H9 (cell line): ENCODE measurements at regions not wholly inside any gene's neighbourhood (a gene's known extent, or its start where the extent isn't known, plus 50 kb on each side); places are given as distances from the start of the nearest gene placed in this dataset.

Source experiments
- DNase-seq: peaks from one replicate; pipeline ENCODE4 v3.0.0-alpha.2; 2017
- H2AFZ ChIP-seq: one replicate; pipeline ENCODE4 v1.6.1; 2013; ENCODE audit warnings: mild to moderate bottlenecking, low read length, control low read depth, moderate library complexity
- H2AK5ac ChIP-seq: 2 replicates; pipeline ENCODE4 v1.6.1; 2013; ENCODE audit warnings: low read length, control low read depth, mixed read lengths; ENCODE audit not compliant: insufficient read length
- H2BK120ac ChIP-seq: one replicate; pipeline ENCODE4 v1.6.1; 2013; ENCODE audit warnings: low read depth, mild to moderate bottlenecking, low read length, control low read depth, inconsistent platforms; ENCODE audit not compliant: poor library complexity, severe bottlenecking
- H2BK12ac ChIP-seq: 2 replicates; pipeline ENCODE4 v1.6.1; 2013; ENCODE audit warnings: low read length, control low read depth, mixed read lengths, low read depth; ENCODE audit not compliant: insufficient read length
- H2BK15ac ChIP-seq: 2 replicates; pipeline ENCODE4 v1.6.1; 2013; ENCODE audit warnings: low read depth, low read length, control low read depth
- H2BK20ac ChIP-seq: one replicate; pipeline ENCODE4 v1.6.1; 2013; ENCODE audit warnings: low read depth, mild to moderate bottlenecking, low read length, control low read depth, inconsistent platforms; ENCODE audit not compliant: poor library complexity, severe bottlenecking
- H2BK5ac ChIP-seq: 2 replicates; pipeline ENCODE4 v1.6.1; 2013; ENCODE audit warnings: low read length, control low read depth, mixed read lengths; ENCODE audit not compliant: insufficient read length
- H3K14ac ChIP-seq: 2 replicates; pipeline ENCODE4 v1.6.1; 2013; ENCODE audit warnings: low read length, control low read depth; ENCODE audit not compliant: insufficient read depth
- H3K18ac ChIP-seq: 2 replicates; pipeline ENCODE4 v1.6.1; 2013; ENCODE audit warnings: low read depth, mild to moderate bottlenecking, mixed read lengths, low read length, control low read depth; ENCODE audit not compliant: insufficient read length
- H3K23ac ChIP-seq: 2 replicates; pipeline ENCODE4 v1.6.1; 2013; ENCODE audit warnings: low read length, control low read depth, mixed read lengths, low read depth; ENCODE audit not compliant: insufficient read length
- H3K23me2 ChIP-seq: 2 replicates; pipeline ENCODE4 v1.6.1; 2013; ENCODE audit warnings: low read depth, mild to moderate bottlenecking, mixed read lengths, low read length, control low read depth; ENCODE audit not compliant: insufficient read length, poor library complexity, severe bottlenecking
- H3K27ac ChIP-seq: 2 replicates; pipeline ENCODE4 v1.5.1; 2013; ENCODE audit warnings: low read length, control low read depth, mixed read lengths, low read depth; ENCODE audit not compliant: insufficient read length
- H3K27me3 ChIP-seq: 2 replicates; pipeline ENCODE4 v1.6.1; 2013; ENCODE audit warnings: low read length, control low read depth, inconsistent platforms; ENCODE audit not compliant: insufficient read depth
- H3K4ac ChIP-seq: 2 replicates; pipeline ENCODE4 v1.6.1; 2013; ENCODE audit warnings: low read depth, mild to moderate bottlenecking, control low read depth, inconsistent platforms, low read length, moderate library complexity
- H3K4me1 ChIP-seq: 2 replicates; pipeline ENCODE4 v1.6.1; 2013; ENCODE audit warnings: low read length, control low read depth, inconsistent platforms; ENCODE audit not compliant: insufficient read depth
- H3K4me2 ChIP-seq: 2 replicates; pipeline ENCODE4 v1.6.1; 2013; ENCODE audit warnings: low read length, control low read depth, mixed read lengths; ENCODE audit not compliant: insufficient read length, insufficient read depth
- H3K56ac ChIP-seq: 2 replicates; pipeline ENCODE4 v1.6.1; 2013; ENCODE audit warnings: low read depth, mild to moderate bottlenecking, mixed read lengths, low read length, control low read depth; ENCODE audit not compliant: insufficient read length
- H3K79me1 ChIP-seq: 2 replicates; pipeline ENCODE4 v1.6.1; 2013; ENCODE audit warnings: low read depth, mild to moderate bottlenecking, moderate library complexity, low read length, control low read depth, inconsistent platforms; ENCODE audit not compliant: insufficient read depth, poor library complexity, severe bottlenecking
- H3K79me2 ChIP-seq: 2 replicates; pipeline ENCODE4 v1.6.1; 2013; ENCODE audit warnings: low read length, control low read depth, inconsistent platforms; ENCODE audit not compliant: insufficient read depth
- H3K9ac ChIP-seq: 2 replicates; pipeline ENCODE4 v1.6.1; 2013; ENCODE audit warnings: low read length, control low read depth, mixed read lengths; ENCODE audit not compliant: insufficient read length; ENCODE audit errors: extremely low read depth
- H3K9me3 ChIP-seq: one replicate; pipeline ENCODE4 v1.6.1; 2013; ENCODE audit warnings: low read depth, low read length, inconsistent platforms; ENCODE audit not compliant: control insufficient read depth
- H3T11ph ChIP-seq: one replicate; pipeline ENCODE4 v1.6.1; 2013; ENCODE audit warnings: mild to moderate bottlenecking, low read length, control low read depth, inconsistent platforms
- H4K20me1 ChIP-seq: one replicate; pipeline ENCODE4 v1.6.1; 2013; ENCODE audit not compliant: control insufficient read depth, insufficient read length, insufficient read depth
- H4K5ac ChIP-seq: 2 replicates; pipeline ENCODE4 v1.6.1; 2013; ENCODE audit warnings: low read depth, mild to moderate bottlenecking, mixed read lengths, low read length, control low read depth; ENCODE audit not compliant: insufficient read length
- H4K8ac ChIP-seq: replicated peaks from 2 replicates; pipeline ENCODE4 v1.6.1; 2013; ENCODE audit warnings: low read length, control low read depth, mixed read lengths, low read depth; ENCODE audit not compliant: insufficient read length
- H4K91ac ChIP-seq: 2 replicates; pipeline ENCODE4 v1.6.1; 2013; ENCODE audit warnings: low read depth, mild to moderate bottlenecking, moderate library complexity, mixed read lengths, low read length, control low read depth; ENCODE audit not compliant: insufficient read length
- H3K27ac Mint-ChIP-seq, 3 experiments: 2 replicates in 2 of 3; 3 replicates in 1 of 3; pipeline ENCODE4 v1.8.0; 2020 to 2021; ENCODE audit warnings: mixed read lengths in 3 of 3, mild to moderate bottlenecking in 1 of 3, moderate library complexity in 1 of 3
- H3K27me3 Mint-ChIP-seq: 2 replicates; pipeline ENCODE4 v1.8.0; 2021; ENCODE audit warnings: low read depth, mild to moderate bottlenecking, moderate library complexity, mixed read lengths
- H3K36me3 Mint-ChIP-seq, 3 experiments: 2 replicates in 2 of 3; 3 replicates in 1 of 3; pipeline ENCODE4 v1.8.0; 2020 to 2021; ENCODE audit warnings: low read depth in 3 of 3, mixed read lengths in 3 of 3; ENCODE audit not compliant: insufficient read depth in 1 of 3
- H3K4me1 Mint-ChIP-seq, 2 experiments: 2 replicates each; pipeline ENCODE4 v1.8.0; 2020; ENCODE audit warnings: mixed read lengths in 2 of 2
- H3K4me3 Mint-ChIP-seq, 2 experiments: 2 replicates in 1 of 2; 3 replicates in 1 of 2; pipeline ENCODE4 v1.8.0; 2020 to 2021; ENCODE audit warnings: mild to moderate bottlenecking in 2 of 2, mixed read lengths in 2 of 2, moderate library complexity in 1 of 2
- H3K9me3 Mint-ChIP-seq, 2 experiments: 2 replicates in 1 of 2; 3 replicates in 1 of 2; pipeline ENCODE4 v1.8.0; 2020; ENCODE audit warnings: mild to moderate bottlenecking in 2 of 2, mixed read lengths in 2 of 2, moderate library complexity in 1 of 2
- CTCF ChIP-seq: fragments of 200-600 bp; sonication (generic); conservative IDR thresholded peaks from 3 replicates; pipeline ENCODE4 v1.8.0; 2021; ENCODE audit warnings: antibody characterized with exemption, mild to moderate bottlenecking
- WGBS: extraction: QIAGEN DNeasy Blood & Tissue Kit; methylation state at CpG from one replicate; pipeline ENCODE4 v1.1.7; 2013; ENCODE audit warnings: missing lambda C conversion rate, low lambda C conversion rate, mixed read lengths; ENCODE audit not compliant: insufficient read length; ENCODE audit errors: extremely low coverage; 5-methylcytosine and 5-hydroxymethylcytosine counted together

GRCh38 chrX:137646472-137646871 lies 80.5 kb downstream of the ZIC3 start:
- Histone ChIP-seq H3K18ac (no peak overlapping the region), H2BK20ac (no peak overlapping the region), H3K23ac (no peak overlapping the region), H2BK120ac (no peak overlapping the region), H4K20me1 (no peaks in the 10 kb centered on the region), H3K9me3 (no peaks in the 10 kb centered on the region), H3K27me3 (no peaks in the 10 kb centered on the region), H3K27ac (no peak overlapping the region), H3K4ac (no peak overlapping the region), H3K4me2 (no peak overlapping the region), H3K56ac (no peak overlapping the region), H4K91ac (no peak overlapping the region), H3K4me1 (peaks cover 4% of the 10 kb centered on the region; the same call in 1 of the 2 replicates), H3K14ac (no peak overlapping the region), H2BK12ac (no peak overlapping the region), H3K9ac (no peak overlapping the region), H3T11ph (no peak overlapping the region), H2AK5ac (no peak overlapping the region), H4K5ac (no peak overlapping the region), H3K79me2 (no peaks in the 10 kb centered on the region), H3K23me2 (no peaks in the 10 kb centered on the region), H3K79me1 (no peaks in the 10 kb centered on the region), H2BK15ac (no peak overlapping the region), H2AFZ (no peak overlapping the region), H2BK5ac (no peak overlapping the region), H4K8ac (no peak overlapping the region)
- Mint-ChIP-seq H3K4me3 (no peak overlapping the region), H3K4me1 (peaks cover 10 to 12% of the 10 kb centered on the region in 2 experiments), H3K9me3 (peaks cover 0 to 40% of the 10 kb centered on the region in 2 experiments; a peak in 2 of 5 replicates), H3K36me3 (peaks cover 0 to 2% (median 0%) of the 10 kb centered on the region in 3 experiments; a peak in 1 of 7 replicates), H3K27ac (no peak overlapping the region), H3K27me3 (no peaks in the 10 kb centered on the region)
- no peak for TF ChIP-seq CTCF
- no CpG with 5 or more reads among the region's 4 CpGs for WGBS
- DNase-seq, result no peak
